Memory B cell (primary cell): ENCODE measurements at regions not wholly inside any gene's neighbourhood (a gene's known extent, or its start where the extent isn't known, plus 50 kb on each side); places are given as distances from the start of the nearest gene placed in this dataset.

ENCODE experiments used
- ATAC-seq: fragments of 150-1000 bp; cut with Tn5 transposase; 2 replicates; pipeline ENCODE4 v1.10.0; 2021; ENCODE audit warnings: low read depth, mild to moderate bottlenecking, moderate library complexity
- DNase-seq, 2 donors: peaks; one replicate each; pipeline ENCODE4 v3.0.0; 2022; ENCODE audit warnings: low spot score in 2 of 2
- H3K27ac Mint-ChIP-seq: one replicate; pipeline ENCODE4 v1.8.0; 2022; ENCODE audit warnings: mild to moderate bottlenecking, moderate library complexity, mixed read lengths
- H3K27me3 Mint-ChIP-seq: one replicate; pipeline ENCODE4 v1.8.0; 2022; ENCODE audit warnings: mixed read lengths
- H3K36me3 Mint-ChIP-seq: one replicate; pipeline ENCODE4 v1.8.0; 2022; ENCODE audit warnings: mild to moderate bottlenecking, mixed read lengths
- H3K4me1 Mint-ChIP-seq: one replicate; pipeline ENCODE4 v1.8.0; 2022; ENCODE audit warnings: mixed read lengths
- H3K4me3 Mint-ChIP-seq: one replicate; pipeline ENCODE4 v1.8.0; 2022; ENCODE audit warnings: mild to moderate bottlenecking, moderate library complexity, mixed read lengths
- H3K9me3 Mint-ChIP-seq: one replicate; pipeline ENCODE4 v1.8.0; 2022; ENCODE audit warnings: mixed read lengths

DNA sequence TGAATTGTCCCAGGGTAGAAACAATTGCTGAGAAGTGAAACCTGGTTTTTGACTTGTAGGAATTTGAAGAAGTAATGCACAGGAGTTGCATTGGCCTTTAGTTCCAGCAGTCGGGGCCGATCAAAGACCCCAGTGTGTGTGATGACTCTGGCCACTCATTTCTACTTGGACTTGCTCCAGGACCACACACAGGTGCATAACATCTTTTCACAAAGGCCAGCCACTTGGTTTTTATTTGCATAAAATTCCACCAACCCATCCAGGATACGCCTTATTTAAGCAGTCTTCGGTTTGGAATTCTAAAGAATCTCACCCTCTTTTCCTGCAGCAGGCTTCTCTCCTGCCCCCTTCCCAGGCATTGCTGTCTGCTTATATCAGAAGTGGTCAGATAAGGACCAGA lies 162.0 kb upstream of the HABP2 start:
- ATAC-seq (no peak), DNase-seq (no peak)
- no peak overlapping the region for H3K4me3 Mint-ChIP-seq
- peaks cover 2% of the 10 kb centered on the region for H3K9me3 Mint-ChIP-seq
- no peaks in the 10 kb centered on the region for H3K36me3 Mint-ChIP-seq
- H3K27ac Mint-ChIP-seq: no peak overlapping the region
- H3K27me3 Mint-ChIP-seq: peaks cover 11% of the 10 kb centered on the region
- H3K4me1 Mint-ChIP-seq: no peaks in the 10 kb centered on the region

DNA sequence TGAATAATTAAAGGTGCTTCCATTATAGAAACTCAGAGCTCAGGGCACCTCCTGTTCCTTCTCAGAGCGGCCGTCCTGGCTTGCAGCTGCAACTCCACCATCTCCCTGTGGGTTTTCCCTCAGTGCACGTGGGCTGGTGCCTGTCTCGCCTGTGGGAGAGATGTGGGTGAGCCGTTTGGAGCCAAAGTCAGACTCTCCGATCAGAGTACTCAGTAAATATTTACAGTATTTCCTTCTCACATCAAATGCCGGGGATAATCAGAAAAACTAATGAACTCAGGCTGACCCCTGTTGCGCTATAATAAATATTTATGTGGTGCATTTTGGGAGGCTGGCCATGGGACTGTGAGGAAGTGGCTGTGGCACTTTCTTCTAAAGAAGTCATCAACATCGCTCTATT lies 155.8 kb upstream of the HABP2 start:
- Mint-ChIP-seq H3K4me1 (no peaks in the 10 kb centered on the region), H3K27me3 (peaks cover 7% of the 10 kb centered on the region), H3K9me3 (peaks cover 2% of the 10 kb centered on the region), H3K36me3 (no peaks in the 10 kb centered on the region), H3K4me3 (no peak overlapping the region), H3K27ac (no peak overlapping the region)
- DNase-seq: no peak
- ATAC-seq: no peak

DNA sequence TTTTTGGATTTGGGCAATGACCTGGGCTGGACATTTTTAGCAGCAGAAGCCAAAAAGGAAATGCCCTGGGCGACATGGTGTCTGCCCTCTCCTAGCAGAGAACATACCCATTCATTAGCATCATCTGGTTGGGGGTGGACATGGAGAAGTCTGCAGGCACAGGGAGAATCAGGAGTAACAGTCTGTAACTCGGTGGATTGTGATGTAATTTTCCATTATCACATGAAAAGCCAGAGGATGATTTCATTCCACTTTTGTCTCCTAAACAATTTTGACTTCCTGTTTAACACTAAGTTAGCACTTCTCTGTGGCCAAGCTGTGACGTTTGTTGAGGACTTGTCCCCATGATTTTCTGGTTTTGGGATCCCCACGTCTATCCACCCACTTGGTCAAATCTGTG lies 153.8 kb upstream of the HABP2 start:
- peaks cover 2% of the 10 kb centered on the region for H3K9me3 Mint-ChIP-seq
- ATAC-seq (no peak), DNase-seq (no peak)
- H3K27ac Mint-ChIP-seq: no peak overlapping the region
- no peak overlapping the region for H3K4me3 Mint-ChIP-seq
- H3K4me1 Mint-ChIP-seq: no peaks in the 10 kb centered on the region
- no peaks in the 10 kb centered on the region for H3K36me3 Mint-ChIP-seq
- H3K27me3 Mint-ChIP-seq: peaks cover 4% of the 10 kb centered on the region

DNA sequence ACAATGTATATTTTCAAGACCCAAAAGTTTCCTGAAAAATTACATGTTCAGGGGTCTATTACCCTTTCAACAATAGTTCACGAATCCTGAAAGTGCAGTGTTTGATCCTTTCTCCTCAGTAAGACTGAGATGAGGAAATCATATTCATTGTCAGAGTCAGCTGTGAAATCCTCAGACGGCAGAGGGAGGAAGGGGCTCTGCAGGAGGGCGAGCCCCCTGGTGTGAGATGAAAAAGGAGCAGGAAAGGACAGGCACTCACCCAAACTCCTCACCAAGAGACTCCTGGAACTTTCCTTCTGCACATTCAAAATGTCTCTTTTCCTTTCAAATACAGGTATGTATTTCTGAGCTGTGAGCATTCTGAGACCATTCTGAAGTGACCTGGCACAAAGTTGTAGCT lies 150.3 kb upstream of the HABP2 start:
- Mint-ChIP-seq H3K9me3 (no peaks in the 10 kb centered on the region), H3K36me3 (no peaks in the 10 kb centered on the region), H3K4me1 (no peaks in the 10 kb centered on the region), H3K27ac (no peak overlapping the region), H3K27me3 (peaks cover 2% of the 10 kb centered on the region), H3K4me3 (no peak overlapping the region)
- ATAC-seq (no peak), DNase-seq (no peak)

DNA sequence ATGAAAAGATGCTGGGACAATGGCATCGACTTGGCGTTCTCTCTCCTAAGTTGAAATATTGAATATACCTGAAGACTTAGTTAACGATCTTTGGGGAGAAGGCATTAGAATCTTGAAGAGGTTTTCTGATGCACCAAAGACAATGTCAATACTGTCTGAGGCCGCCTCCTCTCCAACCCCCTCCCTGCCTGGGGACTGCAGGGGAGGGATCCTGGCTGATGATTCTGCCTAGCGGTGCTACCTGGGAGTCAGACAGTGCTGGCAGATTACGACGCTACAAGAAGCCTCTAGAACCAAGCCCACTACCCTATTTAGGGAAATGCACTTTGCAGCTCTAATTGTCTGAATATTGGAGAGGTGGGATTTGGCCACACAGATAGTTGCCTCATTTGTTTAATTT lies 145.6 kb upstream of the HABP2 start:
- ATAC-seq (no peak), DNase-seq (no peak)
- H3K27ac Mint-ChIP-seq: no peak overlapping the region
- H3K4me1 Mint-ChIP-seq: no peaks in the 10 kb centered on the region
- H3K9me3 Mint-ChIP-seq: peaks cover 1% of the 10 kb centered on the region
- H3K36me3 Mint-ChIP-seq: no peaks in the 10 kb centered on the region
- H3K4me3 Mint-ChIP-seq: no peak overlapping the region
- peaks cover 2% of the 10 kb centered on the region for H3K27me3 Mint-ChIP-seq

DNA sequence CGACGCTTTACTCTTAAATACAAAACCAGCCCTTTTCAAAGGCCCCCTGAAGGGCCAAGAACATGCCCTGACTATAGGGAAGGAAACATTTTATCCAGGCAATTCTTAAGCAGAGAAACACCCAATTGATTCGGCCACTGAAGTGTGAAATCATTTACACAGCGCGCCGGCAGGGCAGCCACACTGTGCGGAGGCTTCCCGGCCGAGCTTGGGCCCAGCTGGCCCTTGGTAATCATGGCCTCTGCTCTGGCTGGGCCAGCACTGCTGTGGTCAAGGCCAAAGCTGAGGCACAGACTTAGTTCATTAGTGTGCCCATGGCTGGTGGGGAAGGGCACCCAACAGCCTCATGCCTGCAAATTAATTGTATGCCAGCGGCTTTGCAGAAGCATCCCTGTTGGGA lies 143.7 kb upstream of the HABP2 start:
- ATAC-seq: no peak
- Mint-ChIP-seq H3K9me3 (peaks cover 1% of the 10 kb centered on the region), H3K27ac (no peak overlapping the region), H3K4me1 (no peaks in the 10 kb centered on the region), H3K4me3 (no peak overlapping the region), H3K36me3 (no peaks in the 10 kb centered on the region), H3K27me3 (peaks cover 2% of the 10 kb centered on the region)
- no peak for DNase-seq

DNA sequence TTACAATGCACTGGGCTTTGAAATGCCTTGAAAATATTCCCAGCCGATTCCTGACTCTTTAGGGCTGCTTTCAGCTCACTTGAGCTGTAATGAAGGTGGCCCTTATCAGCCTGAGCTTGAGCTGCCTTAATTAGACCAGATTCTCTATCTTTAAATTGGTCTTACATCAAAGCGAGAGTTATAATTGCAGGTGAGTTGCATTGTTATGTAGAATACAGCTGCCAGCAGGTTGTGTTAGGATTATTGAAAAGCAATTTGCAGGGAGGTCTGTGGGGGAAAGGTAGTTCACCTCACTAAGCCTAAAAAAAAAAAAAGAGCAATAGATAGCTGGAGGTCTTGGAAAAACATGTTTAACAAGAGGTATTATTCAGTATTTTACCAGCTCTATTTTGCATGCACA lies 142.2 kb upstream of the HABP2 start:
- H3K4me1 Mint-ChIP-seq: no peaks in the 10 kb centered on the region
- ATAC-seq (no peak), DNase-seq (no peak)
- H3K4me3 Mint-ChIP-seq: no peak overlapping the region
- H3K36me3 Mint-ChIP-seq: no peaks in the 10 kb centered on the region
- no peak overlapping the region for H3K27ac Mint-ChIP-seq
- peaks cover 9% of the 10 kb centered on the region for H3K27me3 Mint-ChIP-seq
- H3K9me3 Mint-ChIP-seq: peaks cover 3% of the 10 kb centered on the region

DNA sequence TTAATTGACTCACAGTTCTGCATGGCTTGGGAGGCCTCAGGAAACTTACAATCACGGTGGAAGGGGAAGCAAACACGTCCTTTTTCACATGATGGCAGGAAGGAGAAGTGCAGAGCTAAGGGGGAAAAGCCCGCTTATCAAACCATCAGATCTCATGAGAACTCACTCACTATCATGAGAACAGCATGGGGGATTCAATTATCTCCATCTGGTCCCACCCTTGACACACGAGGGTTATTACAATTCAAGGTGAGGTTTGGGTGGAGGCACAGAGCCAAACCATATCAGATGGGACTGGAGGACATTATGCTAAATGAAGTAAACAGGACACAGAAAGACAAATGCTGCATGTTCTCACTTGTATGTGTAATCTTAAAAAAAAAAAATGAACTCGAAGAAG lies 141.4 kb upstream of the HABP2 start:
- Mint-ChIP-seq H3K36me3 (no peaks in the 10 kb centered on the region), H3K9me3 (peaks cover 3% of the 10 kb centered on the region), H3K27me3 (peaks cover 12% of the 10 kb centered on the region), H3K4me3 (no peak overlapping the region), H3K27ac (no peak overlapping the region), H3K4me1 (no peaks in the 10 kb centered on the region)
- ATAC-seq (no peak), DNase-seq (no peak)

DNA sequence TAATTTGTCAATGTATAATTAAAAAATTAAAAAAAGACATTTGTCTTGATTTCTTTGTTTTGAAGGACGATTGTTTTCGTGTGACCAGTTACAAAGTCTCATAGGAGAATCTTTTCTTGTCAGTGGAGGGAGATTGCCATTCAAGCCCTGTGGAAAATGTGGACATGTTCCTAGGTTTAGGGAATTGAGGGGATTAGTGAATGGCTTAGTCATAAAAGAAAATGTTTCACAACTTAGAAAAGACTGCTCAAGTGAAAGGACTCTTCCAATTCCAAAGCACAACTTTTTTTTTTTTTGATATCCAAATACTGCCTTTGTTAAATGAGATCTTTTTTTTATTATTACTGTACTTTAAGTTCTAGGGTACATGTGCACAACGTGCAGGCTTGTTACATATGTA lies 140.7 kb upstream of the HABP2 start:
- DNase-seq: no peak
- Mint-ChIP-seq H3K9me3 (peaks cover 3% of the 10 kb centered on the region), H3K4me1 (no peaks in the 10 kb centered on the region), H3K4me3 (no peak overlapping the region), H3K36me3 (no peaks in the 10 kb centered on the region), H3K27me3 (peaks cover 15% of the 10 kb centered on the region), H3K27ac (no peak overlapping the region)
- ATAC-seq: no peak

DNA sequence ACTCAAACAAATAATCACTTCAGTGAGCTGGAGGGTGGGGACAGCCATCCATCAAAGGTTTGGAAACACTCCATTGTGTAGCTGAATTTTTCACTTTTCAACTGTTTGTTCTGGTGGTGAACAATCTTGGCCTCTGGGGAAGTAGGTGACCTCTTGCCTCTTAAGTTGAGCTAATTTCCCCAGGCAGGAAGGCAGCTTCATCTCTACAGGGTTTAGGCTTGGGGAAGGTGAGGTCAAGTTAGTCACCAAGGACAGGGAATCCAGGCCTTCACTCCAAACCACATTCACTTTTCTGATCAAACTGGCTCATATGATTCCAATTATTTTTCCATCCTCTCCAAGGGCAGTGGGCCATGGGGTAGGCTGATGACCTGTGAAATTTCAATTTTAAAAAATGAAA lies 138.3 kb upstream of the HABP2 start:
- Mint-ChIP-seq H3K4me1 (no peaks in the 10 kb centered on the region), H3K27me3 (peaks cover 18% of the 10 kb centered on the region), H3K27ac (no peak overlapping the region), H3K36me3 (no peaks in the 10 kb centered on the region), H3K4me3 (no peak overlapping the region), H3K9me3 (peaks cover 5% of the 10 kb centered on the region)
- ATAC-seq (no peak), DNase-seq (no peak)

DNA sequence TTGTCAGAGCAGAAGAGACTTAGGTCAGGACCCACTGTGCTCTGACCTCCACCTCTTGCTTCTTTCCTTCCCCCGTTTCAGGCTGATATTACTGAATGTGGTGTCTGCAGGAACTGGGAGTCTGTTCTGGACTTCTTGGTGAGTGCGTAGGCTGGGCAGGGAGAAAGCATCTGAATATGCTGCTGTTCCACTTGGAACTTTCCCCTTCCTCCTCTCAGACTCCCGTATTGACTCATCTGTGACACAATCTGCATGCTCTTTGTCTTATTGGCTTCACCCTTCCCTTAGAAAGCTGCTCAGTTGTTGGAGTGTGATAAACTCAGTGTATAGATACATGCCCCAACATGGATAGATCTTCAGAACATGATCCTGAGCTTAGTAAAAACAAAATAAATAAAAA lies 137.6 kb upstream of the HABP2 start:
- H3K4me1 Mint-ChIP-seq: no peaks in the 10 kb centered on the region
- H3K9me3 Mint-ChIP-seq: peaks cover 7% of the 10 kb centered on the region
- H3K27me3 Mint-ChIP-seq: peaks cover 18% of the 10 kb centered on the region
- no peaks in the 10 kb centered on the region for H3K36me3 Mint-ChIP-seq
- no peak overlapping the region for H3K4me3 Mint-ChIP-seq
- no peak for ATAC-seq
- no peak for DNase-seq
- no peak overlapping the region for H3K27ac Mint-ChIP-seq

DNA sequence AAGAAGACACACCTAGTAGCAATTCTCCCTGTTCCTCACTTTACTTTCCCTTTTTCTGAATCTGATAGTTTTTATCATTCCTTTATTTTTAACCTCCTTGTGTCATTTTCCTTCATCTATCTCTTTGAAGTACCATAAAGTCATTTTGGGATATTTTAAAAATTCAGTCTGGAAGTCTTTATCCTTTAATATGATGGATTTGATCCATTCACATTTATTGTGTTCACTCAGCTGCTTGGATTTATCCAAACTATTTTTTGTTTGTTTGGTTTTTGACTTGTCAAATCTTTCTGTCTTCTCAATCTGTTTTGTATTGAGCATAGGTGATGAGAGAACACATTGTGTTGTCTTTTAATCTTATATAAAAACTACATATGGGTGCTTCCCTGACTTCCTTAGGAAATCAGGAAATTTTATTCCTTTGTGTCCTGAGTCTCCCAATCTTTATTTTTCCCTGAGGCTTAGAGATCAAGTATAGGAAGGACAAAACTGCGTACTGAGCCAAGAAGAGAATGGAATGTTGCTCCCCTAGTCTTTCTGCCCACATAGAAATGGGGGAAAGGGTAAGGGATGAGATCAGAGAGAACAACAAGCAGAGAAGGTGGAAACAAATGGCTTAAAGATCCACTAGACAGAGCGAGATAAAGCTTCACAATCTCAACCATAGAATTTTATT lies 132.7 kb upstream of the HABP2 start:
- no peak for ATAC-seq
- H3K36me3 Mint-ChIP-seq: no peaks in the 10 kb centered on the region
- no peak overlapping the region for H3K4me3 Mint-ChIP-seq
- H3K9me3 Mint-ChIP-seq: peaks cover 9% of the 10 kb centered on the region
- no peaks in the 10 kb centered on the region for H3K4me1 Mint-ChIP-seq
- peaks cover 17% of the 10 kb centered on the region for H3K27me3 Mint-ChIP-seq
- no peak for DNase-seq
- H3K27ac Mint-ChIP-seq: no peak overlapping the region

DNA sequence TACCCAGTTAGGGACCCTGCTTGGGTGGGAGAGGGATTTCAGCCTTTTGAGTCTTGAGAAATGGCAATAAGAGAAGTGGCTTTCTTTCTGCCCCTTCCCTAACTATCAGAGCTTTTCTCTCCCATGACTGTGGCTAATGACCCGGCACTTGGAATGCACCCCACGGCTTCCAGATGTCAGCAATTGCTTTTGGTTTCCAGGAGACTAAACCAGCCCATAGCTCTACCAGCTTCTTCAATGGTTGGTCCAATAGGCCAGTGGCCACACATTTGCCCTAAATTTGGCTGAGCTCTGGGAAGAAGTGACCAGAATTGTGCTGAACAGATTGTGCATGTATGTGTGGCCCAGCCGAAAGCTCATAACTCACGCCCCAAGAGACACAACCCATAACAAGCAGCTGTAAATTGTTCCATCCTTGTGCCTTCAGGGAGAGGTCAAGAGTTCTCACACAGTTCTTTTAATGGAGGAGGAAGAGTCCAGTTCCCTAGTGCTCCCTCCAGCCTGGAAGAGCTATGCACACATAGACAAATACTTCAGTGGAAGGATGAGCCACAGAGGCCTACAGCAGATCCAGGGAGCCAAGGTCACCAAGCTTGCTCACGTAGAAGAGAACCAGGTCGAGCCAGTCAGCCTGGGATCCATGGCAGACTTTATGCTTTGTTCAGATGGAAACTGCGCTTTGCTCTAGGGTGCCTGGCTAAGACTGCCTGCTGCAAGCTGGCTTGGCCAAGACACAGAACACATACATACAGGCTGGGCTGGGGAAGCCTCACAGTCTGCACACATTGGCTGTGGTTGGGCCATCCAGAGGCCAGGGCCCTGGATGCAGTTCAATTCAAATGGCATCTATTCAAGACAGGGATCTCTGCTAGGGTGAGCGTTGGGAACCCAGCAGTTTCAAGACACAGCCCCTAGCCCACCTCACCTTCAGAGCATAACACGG lies 131.8 kb upstream of the HABP2 start:
- ATAC-seq (no peak), DNase-seq (no peak)
- Mint-ChIP-seq H3K9me3 (peaks cover 7% of the 10 kb centered on the region), H3K27ac (no peak overlapping the region), H3K27me3 (peaks cover 9% of the 10 kb centered on the region), H3K4me3 (no peak overlapping the region), H3K36me3 (no peaks in the 10 kb centered on the region), H3K4me1 (no peaks in the 10 kb centered on the region)

DNA sequence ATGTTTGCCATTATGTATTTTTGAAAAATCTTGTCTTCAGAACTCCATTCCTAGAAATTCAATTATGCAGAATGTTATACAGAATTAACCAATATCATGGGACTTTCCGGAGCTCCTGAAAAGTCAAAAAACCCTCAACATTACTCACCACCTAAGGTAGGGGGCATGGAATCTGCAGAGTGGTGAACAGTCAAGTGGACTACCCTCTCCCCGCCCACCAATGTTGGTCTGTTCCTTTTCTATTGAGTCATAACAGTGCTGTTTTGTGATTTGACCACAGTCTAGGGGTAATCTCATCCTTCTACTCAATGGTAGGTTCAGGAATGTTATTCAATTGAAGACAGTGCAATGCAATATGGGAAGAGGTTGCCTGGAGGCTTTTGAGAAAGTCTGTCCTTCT lies 130.5 kb upstream of the HABP2 start:
- ATAC-seq (no peak), DNase-seq (no peak)
- peaks cover 7% of the 10 kb centered on the region for H3K9me3 Mint-ChIP-seq
- no peak overlapping the region for H3K4me3 Mint-ChIP-seq
- H3K4me1 Mint-ChIP-seq: no peaks in the 10 kb centered on the region
- no peak overlapping the region for H3K27ac Mint-ChIP-seq
- peaks cover 5% of the 10 kb centered on the region for H3K27me3 Mint-ChIP-seq
- no peaks in the 10 kb centered on the region for H3K36me3 Mint-ChIP-seq
